Stomach (tissue), 4 donors: ENCODE measurements at regions not wholly inside any gene's neighbourhood (a gene's known extent, or its start where the extent isn't known, plus 50 kb on each side); places are given as distances from the start of the nearest gene placed in this dataset.

Experiments used
- POLR2A ChIP-seq, 4 donors: fragments of 450-650 bp; IDR thresholded peaks; one replicate each; pipeline ENCODE4 v1.6.1; 2016; ENCODE audit warnings: antibody characterized with exemption in 4 of 4, control low read depth in 2 of 4, mild to moderate bottlenecking in 1 of 4, moderate library complexity in 1 of 4
- TF ChIP-seq, protein P1 (sequence below), 7 experiments: fragments of 450-650 bp in 4 of 7; fragments of 200-600 bp in 3 of 7; sonication (generic) in 3 of 7; IDR thresholded peaks; one replicate each; pipeline ENCODE4 v1.5.1; 2016 to 2019; ENCODE audit warnings: antibody characterized with exemption in 7 of 7, control low read depth in 2 of 7, mild to moderate bottlenecking in 1 of 7

DNA sequence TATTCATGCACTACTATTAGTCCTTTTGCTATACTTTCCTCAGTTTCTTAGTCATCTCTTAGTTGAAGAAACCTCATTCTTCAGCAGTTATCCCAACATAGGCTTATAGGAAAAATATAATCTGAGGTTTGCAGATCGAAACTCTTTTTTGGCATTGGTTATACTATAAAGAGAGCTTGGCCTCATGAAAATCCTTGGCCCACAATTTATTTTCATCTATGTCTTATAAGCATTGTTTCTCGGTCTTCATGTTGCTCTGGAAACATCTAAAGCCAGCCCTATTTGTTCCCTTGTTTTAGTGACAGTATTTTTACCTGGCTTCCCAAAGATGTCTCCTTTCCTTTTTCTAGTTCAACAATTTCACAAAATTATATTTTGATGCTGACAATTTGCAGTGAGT lies 345.1 kb upstream of the PRKCQ start:
- TF ChIP-seq POLR2A (IDR thresholded peaks at IDR 0.05): no peak
- TF ChIP-seq, protein P1, sequence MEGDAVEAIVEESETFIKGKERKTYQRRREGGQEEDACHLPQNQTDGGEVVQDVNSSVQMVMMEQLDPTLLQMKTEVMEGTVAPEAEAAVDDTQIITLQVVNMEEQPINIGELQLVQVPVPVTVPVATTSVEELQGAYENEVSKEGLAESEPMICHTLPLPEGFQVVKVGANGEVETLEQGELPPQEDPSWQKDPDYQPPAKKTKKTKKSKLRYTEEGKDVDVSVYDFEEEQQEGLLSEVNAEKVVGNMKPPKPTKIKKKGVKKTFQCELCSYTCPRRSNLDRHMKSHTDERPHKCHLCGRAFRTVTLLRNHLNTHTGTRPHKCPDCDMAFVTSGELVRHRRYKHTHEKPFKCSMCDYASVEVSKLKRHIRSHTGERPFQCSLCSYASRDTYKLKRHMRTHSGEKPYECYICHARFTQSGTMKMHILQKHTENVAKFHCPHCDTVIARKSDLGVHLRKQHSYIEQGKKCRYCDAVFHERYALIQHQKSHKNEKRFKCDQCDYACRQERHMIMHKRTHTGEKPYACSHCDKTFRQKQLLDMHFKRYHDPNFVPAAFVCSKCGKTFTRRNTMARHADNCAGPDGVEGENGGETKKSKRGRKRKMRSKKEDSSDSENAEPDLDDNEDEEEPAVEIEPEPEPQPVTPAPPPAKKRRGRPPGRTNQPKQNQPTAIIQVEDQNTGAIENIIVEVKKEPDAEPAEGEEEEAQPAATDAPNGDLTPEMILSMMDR (IDR thresholded peaks at IDR 0.05): no peak
